WTC11 (cell line): ENCODE measurements at regions not wholly inside any gene's neighbourhood (a gene's known extent, or its start where the extent isn't known, plus 50 kb on each side); places are given as distances from the start of the nearest gene placed in this dataset.

Source experiments
- ATAC-seq: fragments of 200-7000 bp; cut with Tn5 transposase; 2 replicates; pipeline ENCODE4 v1.10.0; 2021; ENCODE audit warnings: mild to moderate bottlenecking, moderate library complexity
- CTCF ChIA-PET: fragments of 300-600 bp; sonication (Branson Sonifier 250); formaldehyde crosslinking; loops from one replicate; lab custom pipeline; 2021; ENCODE audit warnings: antibody characterized with exemption; lab: Charles Lee
- POLR2A ChIA-PET: fragments of 350-600 bp; sonication (Branson Sonifier 250); formaldehyde crosslinking; loops from one replicate; lab custom pipeline; 2021; ENCODE audit warnings: antibody characterized with exemption; lab: Charles Lee
- DNase-seq: peaks from one replicate; pipeline ENCODE4 v3.0.0; 2021; ENCODE audit warnings: low spot score
- H3K27ac Mint-ChIP-seq: 2 replicates; pipeline ENCODE4 v1.8.0; 2021; ENCODE audit warnings: mixed read lengths
- H3K27me3 Mint-ChIP-seq: 2 replicates; pipeline ENCODE4 v1.8.0; 2021; ENCODE audit warnings: low read depth, mild to moderate bottlenecking, moderate library complexity, mixed read lengths
- H3K36me3 Mint-ChIP-seq: 2 replicates; pipeline ENCODE4 v1.8.0; 2021; ENCODE audit warnings: mixed read lengths
- H3K4me1 Mint-ChIP-seq: 2 replicates; pipeline ENCODE4 v1.8.0; 2022; ENCODE audit warnings: mixed read lengths
- H3K4me3 Mint-ChIP-seq: 2 replicates; pipeline ENCODE4 v1.8.0; 2021; ENCODE audit warnings: mild to moderate bottlenecking, moderate library complexity, mixed read lengths
- H3K9me3 Mint-ChIP-seq: 2 replicates; pipeline ENCODE4 v1.8.0; 2021; ENCODE audit warnings: mixed read lengths
- FOXJ3 ChIP-seq: sonication (generic); formaldehyde crosslinking; IDR thresholded peaks from 2 replicates; pipeline ENCODE4 v1.9.0; 2021; ENCODE audit warnings: missing genetic modification reagents, mild to moderate bottlenecking, borderline replicate concordance
- FOXK1 ChIP-seq: sonication (generic); formaldehyde crosslinking; IDR thresholded peaks from 2 replicates; pipeline ENCODE4 v1.8.0; 2022; ENCODE audit warnings: mild to moderate bottlenecking, moderate library complexity, missing genetic modification reagents
- GTF2I ChIP-seq: fragments of 250-450 bp; sonication (Bioruptor Pico); conservative IDR thresholded peaks from 2 replicates; pipeline ENCODE4 v1.4.0; 2021; ENCODE audit warnings: mild to moderate bottlenecking
- NFE2L1 ChIP-seq: sonication (generic); formaldehyde crosslinking; IDR thresholded peaks from 2 replicates; pipeline ENCODE4 v1.8.1; 2023; ENCODE audit warnings: missing genetic modification reagents
- NFYB ChIP-seq: sonication (generic); formaldehyde crosslinking; conservative IDR thresholded peaks from 2 replicates; pipeline ENCODE4 v1.8.0; 2022; ENCODE audit warnings: low read depth, missing genetic modification reagents
- SOX15 ChIP-seq: fragments of 250-450 bp; sonication (Bioruptor Pico); IDR thresholded peaks from 2 replicates; pipeline ENCODE4 v1.9.0; 2021; ENCODE audit warnings: mild to moderate bottlenecking
- TEAD1 ChIP-seq: sonication (generic); formaldehyde crosslinking; IDR thresholded peaks from 2 replicates; pipeline ENCODE4 v1.8.0; 2022; ENCODE audit warnings: mild to moderate bottlenecking, missing genetic modification reagents
- ZNF219 ChIP-seq: sonication (generic); formaldehyde crosslinking; IDR thresholded peaks from 2 replicates; pipeline ENCODE4 v1.8.0; 2023; ENCODE audit warnings: missing genetic modification reagents, mild to moderate bottlenecking, borderline replicate concordance
- TF ChIP-seq, protein P1 (sequence below): sonication (generic); formaldehyde crosslinking; IDR thresholded peaks from 2 replicates; pipeline ENCODE4 v1.8.0; 2022; ENCODE audit warnings: mild to moderate bottlenecking, missing genetic modification reagents
- TF ChIP-seq, protein P2 (sequence below): sonication (generic); formaldehyde crosslinking; IDR thresholded peaks from 2 replicates; pipeline ENCODE4 v1.8.0; 2022; ENCODE audit warnings: mild to moderate bottlenecking, missing genetic modification reagents
- TF ChIP-seq, protein P3 (sequence below): sonication (generic); formaldehyde crosslinking; IDR thresholded peaks from 2 replicates; pipeline ENCODE4 v1.8.0; 2022; ENCODE audit warnings: mild to moderate bottlenecking, missing genetic modification reagents
- TF ChIP-seq, protein P4 (sequence below): sonication (generic); formaldehyde crosslinking; IDR thresholded peaks from 2 replicates; pipeline ENCODE4 v1.8.1; 2022; ENCODE audit warnings: missing genetic modification reagents, borderline replicate concordance
- TF ChIP-seq, protein P5 (sequence below): fragments of 250-450 bp; sonication (Bioruptor Pico); IDR thresholded peaks from 2 replicates; pipeline ENCODE4 v1.9.0; 2021; ENCODE audit warnings: mild to moderate bottlenecking
- TF ChIP-seq, protein P6 (sequence below): sonication (generic); formaldehyde crosslinking; IDR thresholded peaks from 2 replicates; pipeline ENCODE4 v1.8.0; 2022; ENCODE audit warnings: mild to moderate bottlenecking, missing genetic modification reagents

DNA sequence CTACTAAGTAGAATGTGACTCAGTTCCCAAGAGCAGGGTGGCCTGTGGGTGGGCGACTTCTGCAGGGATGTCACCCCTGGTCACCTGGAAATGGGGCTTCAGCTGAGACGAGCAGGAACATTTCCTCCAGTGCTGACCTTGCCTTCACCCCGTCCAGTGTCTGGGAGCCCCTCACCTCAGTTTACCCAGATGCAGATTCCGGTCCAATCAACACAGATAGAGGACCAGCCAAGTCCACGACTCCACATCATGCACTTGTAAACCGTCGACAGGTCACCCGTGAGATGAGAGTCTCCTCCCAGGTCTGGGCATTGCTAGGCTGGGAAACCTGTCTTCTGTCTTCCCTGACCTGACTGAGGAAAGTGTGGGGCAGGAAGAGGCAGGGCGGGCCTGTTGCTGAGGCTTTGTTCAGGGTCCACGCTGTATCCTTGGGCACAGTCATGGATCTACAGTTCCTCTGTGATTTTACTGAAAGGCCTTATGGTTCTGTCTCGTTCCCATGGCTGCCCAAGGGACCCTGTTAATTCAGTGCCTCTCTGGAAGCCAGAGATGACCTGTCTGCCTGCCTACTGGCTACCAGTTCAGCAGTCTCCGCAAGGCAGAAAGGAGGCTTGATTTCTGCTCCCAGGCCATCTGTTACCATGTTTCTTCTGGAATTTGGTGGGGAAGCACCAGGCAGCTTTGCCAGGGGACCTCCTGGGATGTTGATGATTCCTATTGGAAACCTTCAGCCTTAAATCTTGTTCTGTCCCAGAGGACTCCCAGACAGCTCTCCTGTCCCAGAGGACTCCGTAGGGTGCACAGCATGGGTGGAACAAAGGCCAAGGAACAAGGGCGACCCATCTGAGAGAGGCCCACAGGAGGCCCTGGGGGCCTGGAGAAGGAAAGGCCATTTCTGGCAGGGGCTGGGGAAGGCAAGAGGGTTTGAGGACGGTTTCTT lies 288.5 kb upstream of the RTL1 start:
- Mint-ChIP-seq H3K4me3 (no peak overlapping the region), H3K9me3 (peaks cover 4% of the 10 kb centered on the region; the same call in 1 of the 2 replicates), H3K27me3 (peaks cover 2% of the 10 kb centered on the region; the same call in 1 of the 2 replicates), H3K27ac (no peak overlapping the region)
- ATAC-seq, result no peak
- POLR2A ChIA-PET, result no interaction called here
- DNase-seq, result no peak
- TF ChIP-seq FOXK1, result no peak
- TF ChIP-seq, protein P1, sequence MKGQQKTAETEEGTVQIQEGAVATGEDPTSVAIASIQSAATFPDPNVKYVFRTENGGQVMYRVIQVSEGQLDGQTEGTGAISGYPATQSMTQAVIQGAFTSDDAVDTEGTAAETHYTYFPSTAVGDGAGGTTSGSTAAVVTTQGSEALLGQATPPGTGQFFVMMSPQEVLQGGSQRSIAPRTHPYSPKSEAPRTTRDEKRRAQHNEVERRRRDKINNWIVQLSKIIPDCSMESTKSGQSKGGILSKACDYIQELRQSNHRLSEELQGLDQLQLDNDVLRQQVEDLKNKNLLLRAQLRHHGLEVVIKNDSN, result no peak
- TF ChIP-seq, all 79 proteins: peak for 0
- Mint-ChIP-seq H3K36me3 (no peaks in the 10 kb centered on the region), H3K4me1 (peaks cover 14% of the 10 kb centered on the region)
- CTCF ChIA-PET, result interaction anchor here (4.1 kb wide), 1 partner anchor 9 kb away, joined by 18 read pairs; no protein-coding TSS in a partner anchor

DNA sequence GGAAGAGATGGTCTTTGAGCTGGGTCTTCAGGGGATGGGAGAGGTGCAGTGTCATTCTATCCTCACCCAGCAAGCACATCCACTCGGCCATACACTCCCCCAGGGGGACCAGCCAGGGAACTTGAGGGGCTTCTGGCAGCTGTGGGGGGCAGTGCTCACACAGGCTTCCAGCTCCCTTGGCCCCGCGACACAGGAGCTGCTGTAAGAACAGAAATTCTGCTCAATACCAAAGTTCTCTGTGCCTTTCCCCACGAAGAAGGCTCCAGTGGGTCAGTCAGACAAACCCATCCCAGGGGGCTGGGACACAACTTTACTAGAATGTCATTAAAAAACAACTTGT lies 289.1 kb upstream of the RTL1 start:
- CTCF ChIA-PET, result interaction anchor here (4.1 kb wide), 1 partner anchor 9 kb away, joined by 18 read pairs; no protein-coding TSS in a partner anchor
- ATAC-seq, result no peak
- H3K9me3 Mint-ChIP-seq, result peaks cover 4% of the 10 kb centered on the region; the same call in 1 of the 2 replicates
- no peak for DNase-seq
- H3K4me1 Mint-ChIP-seq, result peaks cover 14% of the 10 kb centered on the region
- POLR2A ChIA-PET, result no interaction called here
- H3K4me3 Mint-ChIP-seq, result no peak overlapping the region
- no peaks in the 10 kb centered on the region for H3K36me3 Mint-ChIP-seq
- H3K27me3 Mint-ChIP-seq, result peaks cover 2% of the 10 kb centered on the region; the same call in 1 of the 2 replicates
- no peak overlapping the region for H3K27ac Mint-ChIP-seq
- no peak for TF ChIP-seq ZNF219 (CRISPR knock-in tag)
- TF ChIP-seq, protein P2, sequence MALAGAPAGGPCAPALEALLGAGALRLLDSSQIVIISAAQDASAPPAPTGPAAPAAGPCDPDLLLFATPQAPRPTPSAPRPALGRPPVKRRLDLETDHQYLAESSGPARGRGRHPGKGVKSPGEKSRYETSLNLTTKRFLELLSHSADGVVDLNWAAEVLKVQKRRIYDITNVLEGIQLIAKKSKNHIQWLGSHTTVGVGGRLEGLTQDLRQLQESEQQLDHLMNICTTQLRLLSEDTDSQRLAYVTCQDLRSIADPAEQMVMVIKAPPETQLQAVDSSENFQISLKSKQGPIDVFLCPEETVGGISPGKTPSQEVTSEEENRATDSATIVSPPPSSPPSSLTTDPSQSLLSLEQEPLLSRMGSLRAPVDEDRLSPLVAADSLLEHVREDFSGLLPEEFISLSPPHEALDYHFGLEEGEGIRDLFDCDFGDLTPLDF, result no peak
- TF ChIP-seq TEAD1 (CRISPR knock-in tag), result no peak
- no peak for TF ChIP-seq NFYB (CRISPR knock-in tag)
- TF ChIP-seq FOXK1, result no peak
- TF ChIP-seq FOXJ3, result no peak
- TF ChIP-seq GTF2I, result no peak
- no peak for TF ChIP-seq NFE2L1 (CRISPR knock-in tag)
- TF ChIP-seq, protein P3, sequence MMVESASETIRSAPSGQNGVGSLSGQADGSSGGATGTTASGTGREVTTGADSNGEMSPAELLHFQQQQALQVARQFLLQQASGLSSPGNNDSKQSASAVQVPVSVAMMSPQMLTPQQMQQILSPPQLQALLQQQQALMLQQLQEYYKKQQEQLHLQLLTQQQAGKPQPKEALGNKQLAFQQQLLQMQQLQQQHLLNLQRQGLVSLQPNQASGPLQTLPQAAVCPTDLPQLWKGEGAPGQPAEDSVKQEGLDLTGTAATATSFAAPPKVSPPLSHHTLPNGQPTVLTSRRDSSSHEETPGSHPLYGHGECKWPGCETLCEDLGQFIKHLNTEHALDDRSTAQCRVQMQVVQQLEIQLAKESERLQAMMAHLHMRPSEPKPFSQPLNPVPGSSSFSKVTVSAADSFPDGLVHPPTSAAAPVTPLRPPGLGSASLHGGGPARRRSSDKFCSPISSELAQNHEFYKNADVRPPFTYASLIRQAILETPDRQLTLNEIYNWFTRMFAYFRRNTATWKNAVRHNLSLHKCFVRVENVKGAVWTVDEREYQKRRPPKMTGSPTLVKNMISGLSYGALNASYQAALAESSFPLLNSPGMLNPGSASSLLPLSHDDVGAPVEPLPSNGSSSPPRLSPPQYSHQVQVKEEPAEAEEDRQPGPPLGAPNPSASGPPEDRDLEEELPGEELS (CRISPR knock-in tag), result no peak
- TF ChIP-seq, protein P4, sequence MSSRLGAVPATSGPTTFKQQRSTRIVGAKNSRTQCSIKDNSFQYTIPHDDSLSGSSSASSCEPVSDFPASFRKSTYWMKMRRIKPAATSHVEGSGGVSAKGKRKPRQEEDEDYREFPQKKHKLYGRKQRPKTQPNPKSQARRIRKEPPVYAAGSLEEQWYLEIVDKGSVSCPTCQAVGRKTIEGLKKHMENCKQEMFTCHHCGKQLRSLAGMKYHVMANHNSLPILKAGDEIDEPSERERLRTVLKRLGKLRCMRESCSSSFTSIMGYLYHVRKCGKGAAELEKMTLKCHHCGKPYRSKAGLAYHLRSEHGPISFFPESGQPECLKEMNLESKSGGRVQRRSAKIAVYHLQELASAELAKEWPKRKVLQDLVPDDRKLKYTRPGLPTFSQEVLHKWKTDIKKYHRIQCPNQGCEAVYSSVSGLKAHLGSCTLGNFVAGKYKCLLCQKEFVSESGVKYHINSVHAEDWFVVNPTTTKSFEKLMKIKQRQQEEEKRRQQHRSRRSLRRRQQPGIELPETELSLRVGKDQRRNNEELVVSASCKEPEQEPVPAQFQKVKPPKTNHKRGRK (CRISPR knock-in tag), result no peak
- TF ChIP-seq, protein P5, sequence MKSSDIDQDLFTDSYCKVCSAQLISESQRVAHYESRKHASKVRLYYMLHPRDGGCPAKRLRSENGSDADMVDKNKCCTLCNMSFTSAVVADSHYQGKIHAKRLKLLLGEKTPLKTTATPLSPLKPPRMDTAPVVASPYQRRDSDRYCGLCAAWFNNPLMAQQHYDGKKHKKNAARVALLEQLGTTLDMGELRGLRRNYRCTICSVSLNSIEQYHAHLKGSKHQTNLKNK, result no peak
- no peak for TF ChIP-seq SOX15
- TF ChIP-seq, protein P6, sequence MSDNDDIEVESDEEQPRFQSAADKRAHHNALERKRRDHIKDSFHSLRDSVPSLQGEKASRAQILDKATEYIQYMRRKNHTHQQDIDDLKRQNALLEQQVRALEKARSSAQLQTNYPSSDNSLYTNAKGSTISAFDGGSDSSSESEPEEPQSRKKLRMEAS, result no peak
